NCI-H82 treated with DMSO at 0.1 percent for 48 hours (cell line): ENCODE measurements at regions not wholly inside any gene's neighbourhood (a gene's known extent, or its start where the extent isn't known, plus 50 kb on each side); places are given as distances from the start of the nearest gene placed in this dataset.

ENCODE experiments used
- DNase-seq: peaks from one replicate; lab custom pipeline; 2025; ENCODE audit not compliant: unreplicated experiment; lab: John Stamatoyannopoulos, UW

GRCh38 chr4:152269448-152270191, 266.3 kb downstream of the FBXW7 start:
- no peak for DNase-seq

GRCh38 chr4:152267811-152268210, 268.1 kb downstream of the FBXW7 start:
- no peak for DNase-seq

GRCh38 chr4:152266831-152267480, 268.9 kb downstream of the FBXW7 start:
- no peak for DNase-seq

GRCh38 chr4:152265149-152265621, 270.7 kb downstream of the FBXW7 start:
- no peak for DNase-seq

GRCh38 chr4:152264106-152264505, 271.8 kb downstream of the FBXW7 start:
- no peak for DNase-seq

- DNase-seq: no peak
These were observed 276.0 kb downstream of the FBXW7 start for GRCh38 chr4:152259866-152260265.

GRCh38 chr4:152258804-152259708, 276.8 kb downstream of the FBXW7 start:
- no peak for DNase-seq

GRCh38 chr4:152258391-152258790, 277.5 kb downstream of the FBXW7 start:
- no peak for DNase-seq

GRCh38 chr4:152257601-152258066, 278.3 kb downstream of the FBXW7 start:
- no peak for DNase-seq

GRCh38 chr4:152256996-152257395, 278.9 kb downstream of the FBXW7 start:
- no peak for DNase-seq

- DNase-seq: no peak
These were observed 280.5 kb downstream of the FBXW7 start for GRCh38 chr4:152255437-152255836.

GRCh38 chr4:152248347-152248746, 287.5 kb downstream of the FBXW7 start:
- DNase-seq: no peak

- DNase-seq: no peak
These were observed 288.5 kb downstream of the FBXW7 start for GRCh38 chr4:152247271-152247975.

- no peak for DNase-seq
These were observed 289.2 kb downstream of the FBXW7 start for GRCh38 chr4:152246659-152247058.

- no peak for DNase-seq
These were observed 290.2 kb downstream of the FBXW7 start for GRCh38 chr4:152245680-152246079.

GRCh38 chr4:152244659-152245058, 291.2 kb downstream of the FBXW7 start:
- DNase-seq: no peak

GRCh38 chr4:152243896-152244595, 291.8 kb downstream of the FBXW7 start:
- no peak for DNase-seq

GRCh38 chr4:152243206-152243605, 292.7 kb downstream of the FBXW7 start:
- DNase-seq: no peak

GRCh38 chr4:152240232-152240631, 295.7 kb downstream of the FBXW7 start:
- DNase-seq: no peak

GRCh38 chr4:152239216-152239615, 296.7 kb downstream of the FBXW7 start:
- no peak for DNase-seq
